Stimulated activated naive CD8-positive, alpha-beta T cell treated with anti-CD3 and anti-CD28 coated beads, Interleukin-15, amount 100 ng/mL, for 72 hours (primary cell): ENCODE measurements at regions not wholly inside any gene's neighbourhood (a gene's known extent, or its start where the extent isn't known, plus 50 kb on each side); places are given as distances from the start of the nearest gene placed in this dataset.
"Not testable (repeated sequence)": the region's sequence is repeated elsewhere in the genome, so short reads cannot be mapped to it uniquely, and the experiment has no call there.

Experiments
- ATAC-seq: fragments of 150-1000 bp; cut with Tn5 transposase; 2 replicates; pipeline ENCODE4 v1.10.0; 2021; ENCODE audit warnings: mild to moderate bottlenecking, moderate library complexity
- DNase-seq, 2 donors: peaks; one replicate each; pipeline ENCODE4 v3.0.0; 2021 to 2022
- H3K27ac Mint-ChIP-seq, 2 donors: one replicate each; pipeline ENCODE4 v1.8.0; 2022; ENCODE audit warnings: mild to moderate bottlenecking in 2 of 2, mixed read lengths in 2 of 2, moderate library complexity in 2 of 2
- H3K27me3 Mint-ChIP-seq: one replicate; pipeline ENCODE4 v1.8.0; 2022; ENCODE audit warnings: mixed read lengths
- H3K4me1 Mint-ChIP-seq: one replicate; pipeline ENCODE4 v1.8.0; 2022; ENCODE audit warnings: mild to moderate bottlenecking, mixed read lengths
- H3K4me3 Mint-ChIP-seq, 2 donors: one replicate each; pipeline ENCODE4 v1.8.0; 2022; ENCODE audit warnings: mild to moderate bottlenecking in 2 of 2, mixed read lengths in 2 of 2, moderate library complexity in 1 of 2
- H3K9me3 Mint-ChIP-seq, 2 donors: one replicate each; pipeline ENCODE4 v1.8.0; 2022; ENCODE audit warnings: mixed read lengths in 2 of 2

GRCh38 chr10:38330306-38330705, 236.2 kb downstream of the ZNF37A start:
- H3K4me3 Mint-ChIP-seq, H3K27me3 Mint-ChIP-seq, DNase-seq, H3K27ac Mint-ChIP-seq, ATAC-seq, H3K4me1 Mint-ChIP-seq, H3K9me3 Mint-ChIP-seq: not testable (repeated sequence)

GRCh38 chr10:38331106-38331505, 237.0 kb downstream of the ZNF37A start:
- H3K27ac Mint-ChIP-seq, H3K27me3 Mint-ChIP-seq, H3K4me3 Mint-ChIP-seq, H3K9me3 Mint-ChIP-seq, H3K4me1 Mint-ChIP-seq, ATAC-seq, DNase-seq: not testable (repeated sequence)

- not testable (repeated sequence) for DNase-seq, H3K4me1 Mint-ChIP-seq, H3K4me3 Mint-ChIP-seq, ATAC-seq, H3K9me3 Mint-ChIP-seq, H3K27ac Mint-ChIP-seq, H3K27me3 Mint-ChIP-seq
Measured at GRCh38 chr10:38333699-38334098, 239.6 kb downstream of the ZNF37A start.

- H3K27me3 Mint-ChIP-seq, result peaks cover 17% of the 10 kb centered on the region
- H3K27ac Mint-ChIP-seq, H3K4me3 Mint-ChIP-seq, H3K9me3 Mint-ChIP-seq, DNase-seq, ATAC-seq, H3K4me1 Mint-ChIP-seq: not testable (repeated sequence)
Measured at GRCh38 chr10:38350645-38351044, 256.5 kb downstream of the ZNF37A start.

- not testable (repeated sequence) for H3K4me3 Mint-ChIP-seq, H3K27ac Mint-ChIP-seq, H3K9me3 Mint-ChIP-seq, ATAC-seq, H3K27me3 Mint-ChIP-seq, H3K4me1 Mint-ChIP-seq
- DNase-seq, result peak in 1 of 2 donors; percentile 22
Measured at GRCh38 chr10:38354410-38354809, 260.3 kb downstream of the ZNF37A start.

GRCh38 chr10:38355911-38356526, 261.9 kb downstream of the ZNF37A start:
- ATAC-seq, result peak; percentile 99
- peak overlapping the region; percentile 94 to 98 for H3K4me3 Mint-ChIP-seq
- H3K9me3 Mint-ChIP-seq, result not testable (repeated sequence)

GRCh38 chr10:38356527-38356926, 262.4 kb downstream of the ZNF37A start:
- DNase-seq, H3K9me3 Mint-ChIP-seq, H3K27me3 Mint-ChIP-seq, H3K4me1 Mint-ChIP-seq: not testable (repeated sequence)
- ATAC-seq, result peak; percentile 58
- Mint-ChIP-seq H3K4me3 (peak overlapping the region; percentile 94 to 98), H3K27ac (peak overlapping the region; percentile 98 to 100)

More at GRCh38 chr10:38355911-38356526, 261.9 kb downstream of the ZNF37A start:
- DNase-seq, result peak; percentile 64 to 80
- H3K4me1 Mint-ChIP-seq, H3K27me3 Mint-ChIP-seq: not testable (repeated sequence)
- H3K27ac Mint-ChIP-seq, result peak overlapping the region; percentile 98 to 100

- DNase-seq, H3K4me3 Mint-ChIP-seq, ATAC-seq, H3K27ac Mint-ChIP-seq, H3K9me3 Mint-ChIP-seq, H3K27me3 Mint-ChIP-seq: not testable (repeated sequence)
- peaks cover 34% of the 10 kb centered on the region for H3K4me1 Mint-ChIP-seq
Measured at GRCh38 chr10:38362514-38362913, 268.4 kb downstream of the ZNF37A start.

GRCh38 chr10:38364073-38364472, 269.9 kb downstream of the ZNF37A start:
- not testable (repeated sequence) for H3K27me3 Mint-ChIP-seq, H3K4me3 Mint-ChIP-seq

GRCh38 chr10:38365917-38366316, 271.8 kb downstream of the ZNF37A start:
- not testable (repeated sequence) for H3K4me3 Mint-ChIP-seq, H3K27ac Mint-ChIP-seq, H3K27me3 Mint-ChIP-seq, H3K9me3 Mint-ChIP-seq
- H3K4me1 Mint-ChIP-seq, result peaks cover 25% of the 10 kb centered on the region
- peak in 1 of 2 donors; percentile 13 for DNase-seq
- peak; percentile 65 for ATAC-seq

More at GRCh38 chr10:38364073-38364472, 269.9 kb downstream of the ZNF37A start:
- peaks cover 25% of the 10 kb centered on the region for H3K4me1 Mint-ChIP-seq
- not testable (repeated sequence) for ATAC-seq, DNase-seq, H3K27ac Mint-ChIP-seq, H3K9me3 Mint-ChIP-seq

- not testable (repeated sequence) for H3K9me3 Mint-ChIP-seq, DNase-seq, ATAC-seq, H3K27me3 Mint-ChIP-seq, H3K4me1 Mint-ChIP-seq, H3K4me3 Mint-ChIP-seq
- H3K27ac Mint-ChIP-seq, result peak overlapping the region in 1 of 2 donors; percentile 45
Measured at GRCh38 chr10:38383800-38384199, 289.7 kb downstream of the ZNF37A start.

- not testable (repeated sequence) for DNase-seq, H3K9me3 Mint-ChIP-seq, H3K27ac Mint-ChIP-seq, ATAC-seq, H3K27me3 Mint-ChIP-seq, H3K4me3 Mint-ChIP-seq, H3K4me1 Mint-ChIP-seq
Measured at GRCh38 chr10:38386869-38387268, 292.7 kb downstream of the ZNF37A start.

- not testable (repeated sequence) for H3K9me3 Mint-ChIP-seq, H3K4me3 Mint-ChIP-seq
- peak; percentile 19 to 20 for DNase-seq
Measured at GRCh38 chr10:38390725-38391124, 296.6 kb downstream of the ZNF37A start.

GRCh38 chr10:38395465-38395864, 301.3 kb downstream of the ZNF37A start:
- H3K9me3 Mint-ChIP-seq, H3K27ac Mint-ChIP-seq, H3K27me3 Mint-ChIP-seq, ATAC-seq, H3K4me1 Mint-ChIP-seq, H3K4me3 Mint-ChIP-seq, DNase-seq: not testable (repeated sequence)

More at GRCh38 chr10:38390725-38391124, 296.6 kb downstream of the ZNF37A start:
- H3K27me3 Mint-ChIP-seq, H3K27ac Mint-ChIP-seq, H3K4me1 Mint-ChIP-seq, ATAC-seq: not testable (repeated sequence)

GRCh38 chr10:38396178-38396954, 302.2 kb downstream of the ZNF37A start:
- not testable (repeated sequence) for H3K4me3 Mint-ChIP-seq, DNase-seq, H3K27ac Mint-ChIP-seq, H3K27me3 Mint-ChIP-seq, H3K9me3 Mint-ChIP-seq, ATAC-seq, H3K4me1 Mint-ChIP-seq

GRCh38 chr10:38401565-38401964, 307.4 kb downstream of the ZNF37A start:
- ATAC-seq, DNase-seq, H3K4me1 Mint-ChIP-seq, H3K27me3 Mint-ChIP-seq, H3K9me3 Mint-ChIP-seq: not testable (repeated sequence)
- peak overlapping the region in 1 of 2 donors; percentile 54 for H3K27ac Mint-ChIP-seq
- H3K4me3 Mint-ChIP-seq, result peak overlapping the region; percentile 92 to 98
